Transverse colon (tissue), 3 donors: ENCODE measurements at regions not wholly inside any gene's neighbourhood (a gene's known extent, or its start where the extent isn't known, plus 50 kb on each side); places are given as distances from the start of the nearest gene placed in this dataset.

Source experiments
- CTCF ChIP-seq, 5 experiments: fragments of 200-600 bp in 3 of 5; fragments of 450-650 bp in 2 of 5; sonication (generic) in 3 of 5; IDR thresholded peaks; 1 replicate in 2 of 5; 2 replicates in 3 of 5; pipeline ENCODE4 v1.5.1; 2016 to 2017; ENCODE audit warnings: antibody characterized with exemption in 5 of 5, inconsistent platforms in 3 of 5, mild to moderate bottlenecking in 2 of 5, moderate library complexity in 1 of 5
- POLR2A ChIP-seq: fragments of 450-650 bp; IDR thresholded peaks from one replicate; pipeline ENCODE4 v1.6.1; 2016; ENCODE audit warnings: antibody characterized with exemption, mild to moderate bottlenecking, moderate library complexity

DNA sequence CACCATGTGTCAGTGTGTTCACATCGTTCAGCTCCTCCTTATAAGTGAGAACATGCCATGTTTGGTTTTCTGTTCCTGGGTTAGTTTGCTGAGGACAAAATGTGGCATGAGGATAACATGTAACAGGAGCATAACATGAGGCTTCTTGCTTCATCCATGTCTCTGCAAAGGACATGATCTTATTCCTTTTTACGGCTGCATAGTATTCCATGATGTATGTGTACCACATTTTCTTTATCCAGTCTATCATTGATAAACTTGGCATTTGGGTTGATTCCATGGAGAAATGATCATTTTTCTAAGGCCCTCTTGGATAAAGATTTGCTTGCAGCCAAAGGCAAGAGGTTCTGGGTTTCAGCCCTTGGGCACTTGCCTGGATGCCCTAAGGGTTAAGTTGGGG lies 128.5 kb upstream of the ZEB1 start:
- TF ChIP-seq CTCF (IDR thresholded peaks at IDR 0.05) (no peak), POLR2A (no peak)
